HG03039 (cell line): ENCODE measurements at regions not wholly inside any gene's neighbourhood (a gene's known extent, or its start where the extent isn't known, plus 50 kb on each side); places are given as distances from the start of the nearest gene placed in this dataset.
"Not testable (repeated sequence)": the region's sequence is repeated elsewhere in the genome, so short reads cannot be mapped to it uniquely, and the experiment has no call there.

Source experiments
- ATAC-seq: cut with Tn5 transposase; IDR thresholded peaks from one replicate; pipeline ENCODE4 v1.9.1; 2021; ENCODE audit warnings: mild to moderate bottlenecking, moderate library complexity; ENCODE audit not compliant: unreplicated experiment

GRCh38 chr4:12609212-12609875 lies 874.8 kb downstream of the RAB28 start:
- ATAC-seq = not testable (repeated sequence)

- no peak for ATAC-seq
Observed at GRCh38 chr4:12595986-12596385, 888.2 kb downstream of the RAB28 start.

- no peak for ATAC-seq
Observed at GRCh38 chr4:12595489-12595888, 888.7 kb downstream of the RAB28 start.

GRCh38 chr4:12588582-12588981 lies 895.6 kb downstream of the RAB28 start:
- no peak for ATAC-seq

- no peak for ATAC-seq
Observed at GRCh38 chr4:12586242-12587006, 897.7 kb downstream of the RAB28 start.

- no peak for ATAC-seq
Observed at GRCh38 chr4:12584116-12584875, 899.8 kb downstream of the RAB28 start.

- no peak for ATAC-seq
Observed at GRCh38 chr4:12583275-12583674, 900.9 kb downstream of the RAB28 start.

- no peak for ATAC-seq
Observed at GRCh38 chr4:12580787-12581186, 903.4 kb downstream of the RAB28 start.

GRCh38 chr4:12579172-12579571 lies 905.0 kb downstream of the RAB28 start:
- ATAC-seq = no peak

- no peak for ATAC-seq
Observed at GRCh38 chr4:12576409-12576808, 907.7 kb downstream of the RAB28 start.

GRCh38 chr4:12573716-12574115 lies 910.4 kb downstream of the RAB28 start:
- ATAC-seq = no peak

GRCh38 chr4:12562476-12563140 lies 921.5 kb downstream of the RAB28 start:
- no peak for ATAC-seq

GRCh38 chr4:12562021-12562420 lies 922.1 kb downstream of the RAB28 start:
- ATAC-seq = no peak

GRCh38 chr4:12555011-12555410 lies 929.1 kb downstream of the RAB28 start:
- no peak for ATAC-seq

- ATAC-seq = no peak
Observed at GRCh38 chr4:12548678-12549077, 935.5 kb downstream of the RAB28 start.

- no peak for ATAC-seq
Observed at GRCh38 chr4:12545812-12546211, 938.3 kb downstream of the RAB28 start.

GRCh38 chr4:12538162-12538561 lies 946.0 kb downstream of the RAB28 start:
- no peak for ATAC-seq

GRCh38 chr4:12534684-12535083 lies 949.5 kb downstream of the RAB28 start:
- no peak for ATAC-seq

- ATAC-seq = no peak
Observed at GRCh38 chr4:12519426-12519825, 964.7 kb downstream of the RAB28 start.

GRCh38 chr4:12507868-12508481 lies 976.2 kb downstream of the RAB28 start:
- ATAC-seq = no peak

GRCh38 chr4:12500409-12500808 lies 983.7 kb downstream of the RAB28 start:
- ATAC-seq = no peak
